Omental fat pad (tissue), 3 donors: ENCODE measurements at regions not wholly inside any gene's neighbourhood (a gene's known extent, or its start where the extent isn't known, plus 50 kb on each side); places are given as distances from the start of the nearest gene placed in this dataset.

ENCODE experiments used
- ATAC-seq: fragments of 150-250 bp; one replicate; pipeline ENCODE4 v1.9.1; 2016; ENCODE audit warnings: mild to moderate bottlenecking, moderate library complexity; ENCODE audit not compliant: low FRiP score
- DNase-seq: peaks from one replicate; pipeline ENCODE4 v3.0.0-alpha.2; 2019; ENCODE audit warnings: low spot score
- TF ChIP-seq, protein P1 (sequence below), 3 donors: fragments of 450-650 bp; IDR thresholded peaks; one replicate each; pipeline ENCODE4 v1.5.1; 2016 to 2017; ENCODE audit warnings: antibody characterized with exemption in 3 of 3, mild to moderate bottlenecking in 3 of 3, moderate library complexity in 2 of 3

GRCh38 chr7:26444555-26444954 is 152.9 kb downstream of the SNX10 start:
- DNase-seq (no peak), ATAC-seq (no peak)
- TF ChIP-seq, protein P1, sequence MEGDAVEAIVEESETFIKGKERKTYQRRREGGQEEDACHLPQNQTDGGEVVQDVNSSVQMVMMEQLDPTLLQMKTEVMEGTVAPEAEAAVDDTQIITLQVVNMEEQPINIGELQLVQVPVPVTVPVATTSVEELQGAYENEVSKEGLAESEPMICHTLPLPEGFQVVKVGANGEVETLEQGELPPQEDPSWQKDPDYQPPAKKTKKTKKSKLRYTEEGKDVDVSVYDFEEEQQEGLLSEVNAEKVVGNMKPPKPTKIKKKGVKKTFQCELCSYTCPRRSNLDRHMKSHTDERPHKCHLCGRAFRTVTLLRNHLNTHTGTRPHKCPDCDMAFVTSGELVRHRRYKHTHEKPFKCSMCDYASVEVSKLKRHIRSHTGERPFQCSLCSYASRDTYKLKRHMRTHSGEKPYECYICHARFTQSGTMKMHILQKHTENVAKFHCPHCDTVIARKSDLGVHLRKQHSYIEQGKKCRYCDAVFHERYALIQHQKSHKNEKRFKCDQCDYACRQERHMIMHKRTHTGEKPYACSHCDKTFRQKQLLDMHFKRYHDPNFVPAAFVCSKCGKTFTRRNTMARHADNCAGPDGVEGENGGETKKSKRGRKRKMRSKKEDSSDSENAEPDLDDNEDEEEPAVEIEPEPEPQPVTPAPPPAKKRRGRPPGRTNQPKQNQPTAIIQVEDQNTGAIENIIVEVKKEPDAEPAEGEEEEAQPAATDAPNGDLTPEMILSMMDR (IDR thresholded peaks at IDR 0.05) = no peak

- no peak for ATAC-seq
- TF ChIP-seq, protein P1 (IDR thresholded peaks at IDR 0.05) = no peak
- no peak for DNase-seq
Measured at GRCh38 chr7:26447116-26447515, 155.5 kb downstream of the SNX10 start.

DNA sequence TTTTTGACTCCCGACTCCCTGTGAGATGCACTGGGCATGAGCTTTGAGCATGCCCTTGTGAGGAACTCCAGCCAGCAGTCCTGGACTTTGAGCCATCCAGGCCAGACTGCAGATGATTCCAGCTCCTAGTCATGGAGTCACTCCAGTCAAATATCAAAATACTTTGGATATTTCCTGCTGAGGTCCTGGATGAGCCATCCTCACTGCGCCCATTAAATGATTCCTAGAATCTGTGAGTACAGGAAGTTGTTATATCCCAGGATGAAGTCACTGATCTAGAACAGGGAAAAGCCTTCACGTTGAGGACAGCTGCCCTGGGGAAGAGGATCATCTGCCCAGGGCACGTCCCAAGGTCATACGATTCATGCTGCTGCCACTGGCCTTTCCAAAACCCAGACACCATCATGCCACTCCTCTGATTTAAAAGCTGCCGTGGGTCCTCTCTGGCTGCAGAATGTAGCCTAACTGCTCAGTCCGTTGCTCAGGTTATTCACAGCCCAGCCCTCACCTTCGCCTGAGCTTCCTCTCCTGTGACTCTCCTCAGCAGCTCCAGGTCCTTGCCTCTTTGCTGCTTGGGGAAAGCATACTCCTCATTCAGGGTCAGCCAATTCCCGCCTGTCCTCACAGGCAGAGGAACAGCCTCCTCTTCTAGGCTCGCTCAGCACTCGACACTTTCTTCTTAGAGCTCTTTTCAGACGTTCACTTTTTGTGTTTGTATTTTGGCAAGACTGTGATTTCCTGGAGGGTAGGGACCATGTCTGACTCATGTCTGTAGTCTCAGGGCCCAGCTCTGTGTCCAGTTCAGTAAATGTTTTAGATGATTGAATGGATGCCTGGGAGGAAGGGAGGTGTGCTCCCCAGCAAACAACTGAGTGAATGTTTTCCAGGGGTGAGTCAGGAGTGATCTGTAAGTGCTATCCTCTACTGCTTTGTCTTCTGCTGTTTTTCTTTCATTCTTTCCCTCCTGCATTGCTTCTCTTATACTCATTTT is 157.8 kb downstream of the SNX10 start:
- TF ChIP-seq, protein P1 (IDR thresholded peaks at IDR 0.05) = no peak
- DNase-seq = no peak
- peak; percentile 74 for ATAC-seq

- no peak for ATAC-seq
- TF ChIP-seq, protein P1 (IDR thresholded peaks at IDR 0.05) = no peak
- DNase-seq = no peak
Measured at GRCh38 chr7:26451997-26452396, 160.3 kb downstream of the SNX10 start.

GRCh38 chr7:26454180-26454579 is 162.5 kb downstream of the SNX10 start:
- DNase-seq (no peak), ATAC-seq (no peak)
- TF ChIP-seq, protein P1 (IDR thresholded peaks at IDR 0.05) = no peak

- DNase-seq = no peak
- TF ChIP-seq, protein P1 (IDR thresholded peaks at IDR 0.05) = no peak
- no peak for ATAC-seq
Measured at GRCh38 chr7:26457696-26458327, 166.2 kb downstream of the SNX10 start.
